ENCODE measurements at regions not wholly inside any gene's neighbourhood (a gene's known extent, or its start where the extent isn't known, plus 50 kb on each side); places are given as distances from the start of the nearest gene placed in this dataset.

DNA sequence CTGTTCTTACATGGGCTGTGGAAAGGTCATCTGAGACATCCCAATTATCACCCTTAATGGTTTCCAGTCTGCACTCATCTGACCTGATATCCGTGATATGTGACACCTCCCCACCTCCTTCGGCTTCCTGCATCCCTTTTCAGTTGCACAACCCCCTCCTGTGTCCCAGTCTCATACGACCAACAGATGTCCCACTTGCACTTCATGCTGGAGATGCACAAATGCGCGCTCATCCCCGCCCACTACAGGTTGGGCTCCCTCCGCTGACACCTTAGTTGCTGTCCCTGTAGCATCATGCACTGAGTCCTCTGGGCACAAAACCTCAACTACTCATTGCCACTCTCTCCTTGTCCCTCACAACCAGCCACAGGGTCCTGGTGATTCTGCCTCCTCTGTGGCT, 94.4 kb downstream of the MIS18A start:
- Histone ChIP-seq H3K36me3 (ENCODE audit: control insufficient read depth, insufficient read depth, low read length) (no peaks in the 10 kb centered on the region), H3K27me3 (ENCODE audit: control insufficient read depth, insufficient read depth, low read length) (no peaks in the 10 kb centered on the region), H3K9me3 (replicated peaks; ENCODE audit: control insufficient read depth, low read depth, low read length) (no peaks in the 10 kb centered on the region), H3K4me3 (ENCODE audit: low read length) (no peak overlapping the region), H3K27ac (ENCODE audit: low read length) (no peak overlapping the region), H3K4me1 (ENCODE audit: control insufficient read depth, insufficient read depth, low read length) (peaks cover 5% of the 10 kb centered on the region)
- no peak for DNase-seq
- WGBS (ENCODE audit: insufficient coverage): 76% methylated on average over 7 of the region's 7 CpGs

DNA sequence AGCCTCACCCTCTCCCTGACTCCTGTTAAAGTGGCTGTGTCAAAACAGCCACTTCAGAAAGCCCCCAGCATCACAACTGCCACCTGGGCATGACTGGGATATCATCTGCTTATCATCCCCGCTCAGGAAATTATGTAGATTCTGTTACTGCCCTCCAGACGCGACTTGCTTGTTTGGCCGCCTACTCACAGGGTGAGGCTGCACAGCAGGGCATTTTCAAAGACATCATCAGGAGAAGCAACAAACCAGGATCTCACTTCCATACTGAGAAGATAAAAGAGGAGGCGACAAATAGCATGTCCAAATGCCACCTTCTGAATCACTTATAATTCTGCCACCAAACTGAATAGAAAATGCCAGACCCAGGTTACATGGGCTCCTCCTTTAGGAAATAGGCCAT, 94.8 kb downstream of the MIS18A start:
- no peaks in the 10 kb centered on the region for H3K9me3 ChIP-seq (replicated peaks; ENCODE audit: control insufficient read depth, low read depth, low read length)
- peaks cover 5% of the 10 kb centered on the region for H3K4me1 ChIP-seq (ENCODE audit: control insufficient read depth, insufficient read depth, low read length)
- no peaks in the 10 kb centered on the region for H3K36me3 ChIP-seq (ENCODE audit: control insufficient read depth, insufficient read depth, low read length)
- 83% methylated on average over 4 of the region's 5 CpGs for WGBS (ENCODE audit: insufficient coverage)
- no peak overlapping the region for H3K27ac ChIP-seq (ENCODE audit: low read length)
- no peak for DNase-seq
- H3K4me3 ChIP-seq (ENCODE audit: low read length): no peak overlapping the region
- no peaks in the 10 kb centered on the region for H3K27me3 ChIP-seq (ENCODE audit: control insufficient read depth, insufficient read depth, low read length)

DNA sequence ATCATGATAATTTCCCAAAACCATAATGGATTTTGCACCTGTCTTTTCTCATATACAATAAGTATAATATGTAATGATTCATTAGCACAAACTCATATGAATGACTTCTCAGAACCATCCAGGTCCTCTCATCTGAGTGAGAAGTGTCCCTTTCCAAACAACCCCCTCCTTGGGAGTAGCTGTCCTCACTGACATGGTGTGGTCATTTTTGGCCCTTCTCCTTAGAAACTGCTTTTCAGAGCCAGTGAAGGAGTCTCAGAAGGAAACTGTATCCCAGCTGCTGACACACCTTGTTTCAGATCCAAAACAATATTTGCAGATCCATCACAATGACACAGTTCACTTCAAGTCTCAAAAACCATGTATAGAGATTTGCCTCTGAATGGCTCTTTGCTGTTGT, 95.5 kb downstream of the MIS18A start:
- Histone ChIP-seq H3K27me3 (ENCODE audit: control insufficient read depth, insufficient read depth, low read length) (no peaks in the 10 kb centered on the region), H3K36me3 (ENCODE audit: control insufficient read depth, insufficient read depth, low read length) (no peaks in the 10 kb centered on the region), H3K4me3 (ENCODE audit: low read length) (no peak overlapping the region), H3K27ac (ENCODE audit: low read length) (no peak overlapping the region), H3K4me1 (ENCODE audit: control insufficient read depth, insufficient read depth, low read length) (peaks cover 5% of the 10 kb centered on the region), H3K9me3 (replicated peaks; ENCODE audit: control insufficient read depth, low read depth, low read length) (no peaks in the 10 kb centered on the region)
- DNase-seq: peak; percentile 68

- no peak for DNase-seq
- H3K36me3 ChIP-seq (ENCODE audit: control insufficient read depth, insufficient read depth, low read length): no peaks in the 10 kb centered on the region
- H3K4me1 ChIP-seq (ENCODE audit: control insufficient read depth, insufficient read depth, low read length): peaks cover 5% of the 10 kb centered on the region
- no peak overlapping the region for H3K4me3 ChIP-seq (ENCODE audit: low read length)
- no peaks in the 10 kb centered on the region for H3K27me3 ChIP-seq (ENCODE audit: control insufficient read depth, insufficient read depth, low read length)
- no peaks in the 10 kb centered on the region for H3K9me3 ChIP-seq (replicated peaks; ENCODE audit: control insufficient read depth, low read depth, low read length)
- H3K27ac ChIP-seq (ENCODE audit: low read length): no peak overlapping the region
- 52% methylated on average over 4 of the region's 5 CpGs for WGBS (ENCODE audit: insufficient coverage)
Observed at GRCh38 chr21:32182449-32182848, 96.4 kb downstream of the MIS18A start.

DNA sequence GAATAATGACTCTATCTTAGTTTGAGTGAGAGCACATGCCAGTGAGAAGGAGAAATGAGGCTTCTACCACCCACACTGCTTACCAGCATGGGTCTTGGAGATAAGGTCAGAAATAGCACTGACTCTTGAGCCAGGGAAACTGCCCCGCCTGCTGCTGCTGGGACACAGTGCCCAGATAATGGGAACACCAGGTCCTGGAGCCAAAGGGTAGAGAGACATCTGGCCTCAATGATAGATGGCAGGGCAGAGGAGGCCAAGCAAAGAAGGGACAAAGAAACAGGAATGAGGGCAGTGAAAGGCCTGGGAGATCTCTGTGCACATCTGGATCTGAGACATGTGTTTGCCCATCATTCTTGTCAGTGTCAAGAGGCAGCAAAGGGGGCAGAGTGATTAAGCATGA, 97.4 kb downstream of the MIS18A start:
- Histone ChIP-seq H3K27ac (ENCODE audit: low read length) (no peak overlapping the region), H3K27me3 (ENCODE audit: control insufficient read depth, insufficient read depth, low read length) (no peaks in the 10 kb centered on the region), H3K9me3 (replicated peaks; ENCODE audit: control insufficient read depth, low read depth, low read length) (no peaks in the 10 kb centered on the region), H3K4me3 (ENCODE audit: low read length) (no peak overlapping the region), H3K4me1 (ENCODE audit: control insufficient read depth, insufficient read depth, low read length) (no peaks in the 10 kb centered on the region), H3K36me3 (ENCODE audit: control insufficient read depth, insufficient read depth, low read length) (no peaks in the 10 kb centered on the region)
- DNase-seq: no peak
- 100% methylated on average over 1 of the region's 1 CpG for WGBS (ENCODE audit: insufficient coverage)

- DNase-seq: no peak
- no peak overlapping the region for H3K27ac ChIP-seq (ENCODE audit: low read length)
- H3K27me3 ChIP-seq (ENCODE audit: control insufficient read depth, insufficient read depth, low read length): no peaks in the 10 kb centered on the region
- no peaks in the 10 kb centered on the region for H3K36me3 ChIP-seq (ENCODE audit: control insufficient read depth, insufficient read depth, low read length)
- no peak overlapping the region for H3K4me3 ChIP-seq (ENCODE audit: low read length)
- H3K4me1 ChIP-seq (ENCODE audit: control insufficient read depth, insufficient read depth, low read length): no peaks in the 10 kb centered on the region
- no peaks in the 10 kb centered on the region for H3K9me3 ChIP-seq (replicated peaks; ENCODE audit: control insufficient read depth, low read depth, low read length)
Observed at GRCh38 chr21:32174819-32175218, 104.0 kb downstream of the MIS18A start.

DNA sequence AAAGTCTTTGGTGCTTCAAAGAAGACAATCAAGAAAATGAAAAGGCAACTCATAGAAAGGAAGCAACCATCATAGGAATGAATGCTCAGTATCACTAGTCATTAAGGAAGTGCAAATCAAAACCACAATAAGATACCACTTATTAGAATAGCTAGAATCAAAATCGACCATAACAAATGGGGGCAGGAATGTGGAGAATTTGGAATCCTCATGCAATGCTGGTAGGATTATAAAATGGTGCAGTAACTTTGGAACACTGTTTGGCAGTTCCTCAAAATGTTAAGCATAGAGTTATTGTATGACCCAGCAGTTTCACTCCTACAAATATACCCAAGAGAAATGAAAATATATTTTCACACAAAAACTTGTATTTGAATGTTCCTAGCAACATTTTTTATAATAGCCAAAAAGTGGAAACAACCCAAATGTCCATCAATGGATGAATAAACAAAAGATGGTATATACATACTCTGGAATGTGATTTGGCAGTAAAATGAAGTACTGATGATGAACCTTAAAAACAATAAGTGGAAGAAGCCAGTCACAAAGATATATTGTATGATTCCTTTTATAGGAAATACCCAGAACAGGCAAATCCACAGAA, 105.6 kb downstream of the MIS18A start:
- Histone ChIP-seq H3K36me3 (ENCODE audit: control insufficient read depth, insufficient read depth, low read length) (no peaks in the 10 kb centered on the region), H3K4me1 (ENCODE audit: control insufficient read depth, insufficient read depth, low read length) (peaks cover 2% of the 10 kb centered on the region), H3K4me3 (ENCODE audit: low read length) (no peak overlapping the region), H3K27me3 (ENCODE audit: control insufficient read depth, insufficient read depth, low read length) (no peaks in the 10 kb centered on the region), H3K9me3 (replicated peaks; ENCODE audit: control insufficient read depth, low read depth, low read length) (no peaks in the 10 kb centered on the region), H3K27ac (ENCODE audit: low read length) (no peak overlapping the region)
- WGBS (ENCODE audit: insufficient coverage): no CpG with 5 or more reads among the region's 1 CpG
- peak; percentile 73 for DNase-seq

- Histone ChIP-seq H3K36me3 (ENCODE audit: control insufficient read depth, insufficient read depth, low read length) (no peaks in the 10 kb centered on the region), H3K4me1 (ENCODE audit: control insufficient read depth, insufficient read depth, low read length) (peaks cover 2% of the 10 kb centered on the region), H3K27me3 (ENCODE audit: control insufficient read depth, insufficient read depth, low read length) (no peaks in the 10 kb centered on the region), H3K4me3 (ENCODE audit: low read length) (no peak overlapping the region), H3K27ac (ENCODE audit: low read length) (no peak overlapping the region), H3K9me3 (replicated peaks; ENCODE audit: control insufficient read depth, low read depth, low read length) (no peaks in the 10 kb centered on the region)
- WGBS (ENCODE audit: insufficient coverage): no CpG with 5 or more reads among the region's 2 CpGs
- DNase-seq: no peak
Observed at GRCh38 chr21:32172106-32172505, 106.7 kb downstream of the MIS18A start.

DNA sequence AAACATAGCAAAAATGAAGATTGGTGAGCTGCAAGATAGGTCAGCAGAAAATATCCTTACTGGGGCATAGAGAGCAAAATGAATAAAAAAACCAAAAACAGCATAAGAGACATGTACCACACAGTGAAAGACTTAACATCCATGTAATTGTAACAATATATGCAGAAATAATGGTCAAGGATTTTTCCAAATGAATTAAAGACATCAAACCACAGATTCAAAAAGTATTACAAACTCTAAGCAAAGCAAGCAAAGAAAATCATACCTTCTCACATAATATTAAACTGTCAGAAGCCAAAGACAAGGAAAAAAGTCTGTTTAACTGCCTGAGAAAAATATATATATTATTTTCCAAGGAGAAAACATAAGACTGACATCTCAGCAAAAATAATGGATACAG, 111.3 kb downstream of the MIS18A start:
- Histone ChIP-seq H3K4me3 (ENCODE audit: low read length) (no peak overlapping the region), H3K27me3 (ENCODE audit: control insufficient read depth, insufficient read depth, low read length) (no peaks in the 10 kb centered on the region), H3K9me3 (replicated peaks; ENCODE audit: control insufficient read depth, low read depth, low read length) (no peaks in the 10 kb centered on the region), H3K36me3 (ENCODE audit: control insufficient read depth, insufficient read depth, low read length) (no peaks in the 10 kb centered on the region), H3K27ac (ENCODE audit: low read length) (no peak overlapping the region), H3K4me1 (ENCODE audit: control insufficient read depth, insufficient read depth, low read length) (peaks cover 2% of the 10 kb centered on the region)
- no peak for DNase-seq

DNA sequence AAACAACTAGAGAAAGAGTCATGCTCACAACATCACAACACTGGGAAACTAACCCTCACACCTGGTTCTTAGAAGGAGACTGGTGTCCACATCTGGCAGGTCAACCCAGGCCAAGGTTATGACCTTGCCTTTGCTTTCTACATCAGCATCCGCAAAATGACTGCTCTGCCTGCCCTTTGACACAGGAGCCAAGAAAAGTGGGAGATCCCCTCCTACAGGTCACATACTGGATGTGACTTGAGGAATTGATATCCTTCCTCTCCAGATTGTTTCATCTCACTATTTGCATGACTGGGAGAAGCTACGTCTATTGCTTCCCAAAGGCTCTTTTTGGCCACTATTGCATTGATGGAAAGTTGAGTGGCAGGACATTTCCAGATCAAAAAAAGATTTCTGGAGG, 115.5 kb downstream of the MIS18A start:
- WGBS (ENCODE audit: insufficient coverage): 65% methylated on average over 2 of the region's 2 CpGs
- H3K36me3 ChIP-seq (ENCODE audit: control insufficient read depth, insufficient read depth, low read length): no peaks in the 10 kb centered on the region
- H3K9me3 ChIP-seq (replicated peaks; ENCODE audit: control insufficient read depth, low read depth, low read length): no peaks in the 10 kb centered on the region
- H3K27me3 ChIP-seq (ENCODE audit: control insufficient read depth, insufficient read depth, low read length): no peaks in the 10 kb centered on the region
- no peak overlapping the region for H3K27ac ChIP-seq (ENCODE audit: low read length)
- no peak for DNase-seq
- H3K4me1 ChIP-seq (ENCODE audit: control insufficient read depth, insufficient read depth, low read length): no peaks in the 10 kb centered on the region
- no peak overlapping the region for H3K4me3 ChIP-seq (ENCODE audit: low read length)

DNA sequence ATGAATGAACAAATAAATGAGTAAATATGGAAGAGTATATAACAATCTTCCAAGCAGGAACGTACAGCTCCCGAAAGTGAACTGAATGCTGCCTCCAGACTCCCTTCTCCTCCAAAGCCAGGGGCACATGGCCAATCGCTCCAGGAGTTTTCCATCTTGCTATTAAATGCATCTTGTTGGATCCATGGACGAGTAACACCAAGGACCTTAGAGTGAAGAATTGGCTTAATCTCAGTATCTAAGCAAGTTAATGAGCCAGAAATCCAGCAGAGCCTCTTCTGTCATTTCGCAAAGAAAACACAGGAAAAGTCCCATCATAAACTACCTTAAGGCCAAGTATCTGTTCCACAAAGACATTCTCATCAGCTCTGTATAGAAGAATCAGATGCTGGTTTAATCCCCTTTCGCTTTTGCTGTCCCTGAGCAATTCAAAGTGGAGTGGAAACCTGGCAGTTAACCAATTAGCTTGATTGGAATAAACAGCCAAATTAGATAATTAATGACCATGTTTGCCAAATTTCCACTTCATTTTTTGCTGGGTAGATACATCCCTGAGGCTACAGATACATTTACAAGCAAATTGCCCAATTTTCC, 116.0 kb downstream of the MIS18A start:
- Histone ChIP-seq H3K27ac (ENCODE audit: low read length) (no peak overlapping the region), H3K9me3 (replicated peaks; ENCODE audit: control insufficient read depth, low read depth, low read length) (no peaks in the 10 kb centered on the region), H3K27me3 (ENCODE audit: control insufficient read depth, insufficient read depth, low read length) (no peaks in the 10 kb centered on the region), H3K4me1 (ENCODE audit: control insufficient read depth, insufficient read depth, low read length) (no peaks in the 10 kb centered on the region), H3K4me3 (ENCODE audit: low read length) (no peak overlapping the region), H3K36me3 (ENCODE audit: control insufficient read depth, insufficient read depth, low read length) (no peaks in the 10 kb centered on the region)
- no CpG with 5 or more reads among the region's 6 CpGs for WGBS (ENCODE audit: insufficient coverage)
- DNase-seq: peak; percentile 71
